SK-N-SH treated with all-trans-retinoic acid at 6 μM for 48 hours (cell line): ENCODE measurements at regions not wholly inside any gene's neighbourhood (a gene's known extent, or its start where the extent isn't known, plus 50 kb on each side); places are given as distances from the start of the nearest gene placed in this dataset.
"Not testable (repeated sequence)": the region's sequence is repeated elsewhere in the genome, so short reads cannot be mapped to it uniquely, and the experiment has no call there.

Source experiments
- ATAC-seq: fragments of 200-7000 bp; cut with Tn5 transposase; 3 replicates; pipeline ENCODE4 v1.9.1; 2020; ENCODE audit warnings: mild to moderate bottlenecking, moderate library complexity
- ARNTL ChIP-seq: fragments of 450-650 bp; formaldehyde crosslinking; IDR thresholded peaks from 2 replicates; pipeline ENCODE4 v1.5.0; 2020; ENCODE audit warnings: low read depth, mild to moderate bottlenecking, moderate library complexity, borderline replicate concordance
- BACH2 ChIP-seq: fragments of 250-450 bp; sonication (Bioruptor Pico); IDR thresholded peaks from 2 replicates; pipeline ENCODE4 v1.9.0; 2021; ENCODE audit warnings: mild to moderate bottlenecking, borderline replicate concordance
- CSDC2 ChIP-seq: fragments of 250-450 bp; sonication (Bioruptor Pico); IDR thresholded peaks from 2 replicates; pipeline ENCODE4 v1.5.0; 2020; ENCODE audit warnings: mild to moderate bottlenecking, moderate library complexity
- ESRRG ChIP-seq: fragments of 250-450 bp; sonication (Bioruptor Pico); IDR thresholded peaks from 2 replicates; pipeline ENCODE4 v1.6.1; 2021; ENCODE audit warnings: mild to moderate bottlenecking
- GLIS3 ChIP-seq: fragments of 250-450 bp; sonication (Bioruptor Pico); IDR thresholded peaks from 2 replicates; pipeline ENCODE4 v1.5.0; 2020; ENCODE audit warnings: mild to moderate bottlenecking, moderate library complexity
- ISL1 ChIP-seq: fragments of 250-450 bp; sonication (Bioruptor Pico); IDR thresholded peaks from 2 replicates; pipeline ENCODE4 v2.1.2; 2022; ENCODE audit warnings: mild to moderate bottlenecking, moderate library complexity
- OSR1 ChIP-seq: fragments of 250-450 bp; sonication (Bioruptor Pico); IDR thresholded peaks from 2 replicates; pipeline ENCODE4 v1.8.0; 2022; ENCODE audit warnings: moderate library complexity, mild to moderate bottlenecking, inconsistent platforms
- PPARA ChIP-seq: fragments of 250-450 bp; sonication (Bioruptor Pico); IDR thresholded peaks from 2 replicates; pipeline ENCODE4 v1.5.0; 2020; ENCODE audit warnings: mild to moderate bottlenecking, borderline replicate concordance
- RARB ChIP-seq: fragments of 250-450 bp; sonication (Bioruptor Pico); IDR thresholded peaks from 2 replicates; pipeline ENCODE4 v1.8.0; 2021; ENCODE audit warnings: mild to moderate bottlenecking, moderate library complexity
- SNAI2 ChIP-seq: fragments of 250-450 bp; sonication (Bioruptor Pico); IDR thresholded peaks from 2 replicates; pipeline ENCODE4 v1.5.0; 2020; ENCODE audit warnings: mild to moderate bottlenecking, moderate library complexity
- TCF4 ChIP-seq: fragments of 250-450 bp; sonication (Bioruptor Pico); IDR thresholded peaks from 2 replicates; pipeline ENCODE4 v1.8.0; 2021; ENCODE audit warnings: mild to moderate bottlenecking, moderate library complexity, borderline replicate concordance
- TOX ChIP-seq: fragments of 250-450 bp; sonication (Bioruptor Pico); IDR thresholded peaks from 2 replicates; pipeline ENCODE4 v1.8.0; 2021; ENCODE audit warnings: mild to moderate bottlenecking, moderate library complexity, borderline replicate concordance
- ZC3H10 ChIP-seq: fragments of 250-450 bp; sonication (Bioruptor Pico); IDR thresholded peaks from 2 replicates; pipeline ENCODE4 v1.5.1; 2021; ENCODE audit warnings: mild to moderate bottlenecking, moderate library complexity
- ZFP3 ChIP-seq: fragments of 250-450 bp; sonication (Bioruptor Pico); IDR thresholded peaks from 2 replicates; pipeline ENCODE4 v1.5.0; 2020; ENCODE audit warnings: mild to moderate bottlenecking, moderate library complexity
- ZNF565 ChIP-seq: fragments of 450-650 bp; formaldehyde crosslinking; conservative IDR thresholded peaks from 2 replicates; pipeline ENCODE4 v1.5.0; 2020; ENCODE audit warnings: low read depth, mild to moderate bottlenecking, moderate library complexity
- ZNF70 ChIP-seq: fragments of 450-650 bp; formaldehyde crosslinking; IDR thresholded peaks from 2 replicates; pipeline ENCODE4 v1.5.0; 2020; ENCODE audit warnings: mild to moderate bottlenecking, moderate library complexity
- ZNF8 ChIP-seq: fragments of 450-650 bp; formaldehyde crosslinking; IDR thresholded peaks from 2 replicates; pipeline ENCODE4 v1.5.0; 2020; ENCODE audit warnings: mild to moderate bottlenecking, moderate library complexity
- TF ChIP-seq, protein P1 (sequence below): fragments of 250-450 bp; sonication (Bioruptor Pico); IDR thresholded peaks from 2 replicates; pipeline ENCODE4 v1.8.0; 2020; ENCODE audit warnings: mild to moderate bottlenecking, moderate library complexity, borderline replicate concordance
- TF ChIP-seq, protein P2 (sequence below): fragments of 250-450 bp; sonication (Bioruptor Pico); IDR thresholded peaks from 2 replicates; pipeline ENCODE4 v1.8.0; 2021; ENCODE audit warnings: low read depth, mild to moderate bottlenecking, moderate library complexity, borderline replicate concordance
- TF ChIP-seq, protein P3 (sequence below): fragments of 250-450 bp; sonication (Bioruptor Pico); IDR thresholded peaks from 2 replicates; pipeline ENCODE4 v1.5.0; 2020; ENCODE audit warnings: mild to moderate bottlenecking, moderate library complexity
- TF ChIP-seq, protein P4 (sequence below): fragments of 250-450 bp; sonication (Bioruptor Pico); IDR thresholded peaks from 2 replicates; pipeline ENCODE4 v1.5.1; 2021; ENCODE audit warnings: mild to moderate bottlenecking, moderate library complexity
- TF ChIP-seq, protein P5 (sequence below): fragments of 250-450 bp; sonication (Bioruptor Pico); IDR thresholded peaks from 2 replicates; pipeline ENCODE4 v1.5.1; 2020; ENCODE audit warnings: low read depth, mild to moderate bottlenecking, moderate library complexity

DNA sequence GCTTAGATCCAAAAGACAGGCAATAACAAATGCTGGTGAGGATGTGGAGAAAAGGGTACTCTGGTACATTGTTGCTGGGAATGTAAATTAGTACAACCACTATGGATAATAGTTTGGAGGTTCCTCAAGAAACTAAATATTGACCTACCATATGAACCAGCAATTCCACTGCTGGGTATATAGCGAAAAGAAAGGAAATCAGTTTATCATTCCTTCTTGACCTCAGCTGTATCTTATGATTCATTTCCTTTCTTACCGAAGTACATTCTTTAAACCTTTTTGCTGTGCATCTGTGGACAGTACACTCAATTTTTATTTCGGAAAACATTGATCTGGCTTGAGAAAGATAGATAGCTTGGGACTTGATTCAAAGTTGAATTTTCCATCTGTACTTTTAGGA lies 183.2 kb upstream of the LRFN5 start:
- no peak for TF ChIP-seq ZNF565
- no peak for TF ChIP-seq PPARA (CRISPR knock-in tag)
- TF ChIP-seq RARB (CRISPR knock-in tag): no peak
- TF ChIP-seq ZFP3 (CRISPR knock-in tag): no peak
- TF ChIP-seq, protein P1, sequence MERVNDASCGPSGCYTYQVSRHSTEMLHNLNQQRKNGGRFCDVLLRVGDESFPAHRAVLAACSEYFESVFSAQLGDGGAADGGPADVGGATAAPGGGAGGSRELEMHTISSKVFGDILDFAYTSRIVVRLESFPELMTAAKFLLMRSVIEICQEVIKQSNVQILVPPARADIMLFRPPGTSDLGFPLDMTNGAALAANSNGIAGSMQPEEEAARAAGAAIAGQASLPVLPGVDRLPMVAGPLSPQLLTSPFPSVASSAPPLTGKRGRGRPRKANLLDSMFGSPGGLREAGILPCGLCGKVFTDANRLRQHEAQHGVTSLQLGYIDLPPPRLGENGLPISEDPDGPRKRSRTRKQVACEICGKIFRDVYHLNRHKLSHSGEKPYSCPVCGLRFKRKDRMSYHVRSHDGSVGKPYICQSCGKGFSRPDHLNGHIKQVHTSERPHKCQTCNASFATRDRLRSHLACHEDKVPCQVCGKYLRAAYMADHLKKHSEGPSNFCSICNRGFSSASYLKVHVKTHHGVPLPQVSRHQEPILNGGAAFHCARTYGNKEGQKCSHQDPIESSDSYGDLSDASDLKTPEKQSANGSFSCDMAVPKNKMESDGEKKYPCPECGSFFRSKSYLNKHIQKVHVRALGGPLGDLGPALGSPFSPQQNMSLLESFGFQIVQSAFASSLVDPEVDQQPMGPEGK (CRISPR knock-in tag): no peak
- TF ChIP-seq, protein P2, sequence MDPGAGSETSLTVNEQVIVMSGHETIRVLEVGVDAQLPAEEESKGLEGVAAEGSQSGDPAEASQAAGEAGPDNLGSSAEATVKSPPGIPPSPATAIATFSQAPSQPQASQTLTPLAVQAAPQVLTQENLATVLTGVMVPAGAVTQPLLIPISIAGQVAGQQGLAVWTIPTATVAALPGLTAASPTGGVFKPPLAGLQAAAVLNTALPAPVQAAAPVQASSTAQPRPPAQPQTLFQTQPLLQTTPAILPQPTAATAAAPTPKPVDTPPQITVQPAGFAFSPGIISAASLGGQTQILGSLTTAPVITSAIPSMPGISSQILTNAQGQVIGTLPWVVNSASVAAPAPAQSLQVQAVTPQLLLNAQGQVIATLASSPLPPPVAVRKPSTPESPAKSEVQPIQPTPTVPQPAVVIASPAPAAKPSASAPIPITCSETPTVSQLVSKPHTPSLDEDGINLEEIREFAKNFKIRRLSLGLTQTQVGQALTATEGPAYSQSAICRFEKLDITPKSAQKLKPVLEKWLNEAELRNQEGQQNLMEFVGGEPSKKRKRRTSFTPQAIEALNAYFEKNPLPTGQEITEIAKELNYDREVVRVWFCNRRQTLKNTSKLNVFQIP (CRISPR knock-in tag): no peak
- TF ChIP-seq ISL1 (CRISPR knock-in tag): no peak
- no peak for TF ChIP-seq ESRRG
- TF ChIP-seq, protein P3, sequence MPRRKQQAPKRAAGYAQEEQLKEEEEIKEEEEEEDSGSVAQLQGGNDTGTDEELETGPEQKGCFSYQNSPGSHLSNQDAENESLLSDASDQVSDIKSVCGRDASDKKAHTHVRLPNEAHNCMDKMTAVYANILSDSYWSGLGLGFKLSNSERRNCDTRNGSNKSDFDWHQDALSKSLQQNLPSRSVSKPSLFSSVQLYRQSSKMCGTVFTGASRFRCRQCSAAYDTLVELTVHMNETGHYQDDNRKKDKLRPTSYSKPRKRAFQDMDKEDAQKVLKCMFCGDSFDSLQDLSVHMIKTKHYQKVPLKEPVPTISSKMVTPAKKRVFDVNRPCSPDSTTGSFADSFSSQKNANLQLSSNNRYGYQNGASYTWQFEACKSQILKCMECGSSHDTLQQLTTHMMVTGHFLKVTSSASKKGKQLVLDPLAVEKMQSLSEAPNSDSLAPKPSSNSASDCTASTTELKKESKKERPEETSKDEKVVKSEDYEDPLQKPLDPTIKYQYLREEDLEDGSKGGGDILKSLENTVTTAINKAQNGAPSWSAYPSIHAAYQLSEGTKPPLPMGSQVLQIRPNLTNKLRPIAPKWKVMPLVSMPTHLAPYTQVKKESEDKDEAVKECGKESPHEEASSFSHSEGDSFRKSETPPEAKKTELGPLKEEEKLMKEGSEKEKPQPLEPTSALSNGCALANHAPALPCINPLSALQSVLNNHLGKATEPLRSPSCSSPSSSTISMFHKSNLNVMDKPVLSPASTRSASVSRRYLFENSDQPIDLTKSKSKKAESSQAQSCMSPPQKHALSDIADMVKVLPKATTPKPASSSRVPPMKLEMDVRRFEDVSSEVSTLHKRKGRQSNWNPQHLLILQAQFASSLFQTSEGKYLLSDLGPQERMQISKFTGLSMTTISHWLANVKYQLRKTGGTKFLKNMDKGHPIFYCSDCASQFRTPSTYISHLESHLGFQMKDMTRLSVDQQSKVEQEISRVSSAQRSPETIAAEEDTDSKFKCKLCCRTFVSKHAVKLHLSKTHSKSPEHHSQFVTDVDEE (CRISPR knock-in tag): no peak
- no peak for TF ChIP-seq ARNTL (CRISPR knock-in tag)
- TF ChIP-seq, protein P4, sequence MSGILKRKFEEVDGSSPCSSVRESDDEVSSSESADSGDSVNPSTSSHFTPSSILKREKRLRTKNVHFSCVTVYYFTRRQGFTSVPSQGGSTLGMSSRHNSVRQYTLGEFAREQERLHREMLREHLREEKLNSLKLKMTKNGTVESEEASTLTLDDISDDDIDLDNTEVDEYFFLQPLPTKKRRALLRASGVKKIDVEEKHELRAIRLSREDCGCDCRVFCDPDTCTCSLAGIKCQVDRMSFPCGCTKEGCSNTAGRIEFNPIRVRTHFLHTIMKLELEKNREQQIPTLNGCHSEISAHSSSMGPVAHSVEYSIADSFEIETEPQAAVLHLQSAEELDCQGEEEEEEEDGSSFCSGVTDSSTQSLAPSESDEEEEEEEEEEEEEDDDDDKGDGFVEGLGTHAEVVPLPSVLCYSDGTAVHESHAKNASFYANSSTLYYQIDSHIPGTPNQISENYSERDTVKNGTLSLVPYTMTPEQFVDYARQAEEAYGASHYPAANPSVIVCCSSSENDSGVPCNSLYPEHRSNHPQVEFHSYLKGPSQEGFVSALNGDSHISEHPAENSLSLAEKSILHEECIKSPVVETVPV (CRISPR knock-in tag): no peak
- TF ChIP-seq TCF4 (CRISPR knock-in tag): no peak
- TF ChIP-seq, protein P5, sequence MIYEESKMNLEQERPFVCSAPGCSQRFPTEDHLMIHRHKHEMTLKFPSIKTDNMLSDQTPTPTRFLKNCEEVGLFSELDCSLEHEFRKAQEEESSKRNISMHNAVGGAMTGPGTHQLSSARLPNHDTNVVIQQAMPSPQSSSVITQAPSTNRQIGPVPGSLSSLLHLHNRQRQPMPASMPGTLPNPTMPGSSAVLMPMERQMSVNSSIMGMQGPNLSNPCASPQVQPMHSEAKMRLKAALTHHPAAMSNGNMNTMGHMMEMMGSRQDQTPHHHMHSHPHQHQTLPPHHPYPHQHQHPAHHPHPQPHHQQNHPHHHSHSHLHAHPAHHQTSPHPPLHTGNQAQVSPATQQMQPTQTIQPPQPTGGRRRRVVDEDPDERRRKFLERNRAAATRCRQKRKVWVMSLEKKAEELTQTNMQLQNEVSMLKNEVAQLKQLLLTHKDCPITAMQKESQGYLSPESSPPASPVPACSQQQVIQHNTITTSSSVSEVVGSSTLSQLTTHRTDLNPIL (CRISPR knock-in tag): no peak
- no peak for TF ChIP-seq CSDC2 (CRISPR knock-in tag)
- no peak for TF ChIP-seq GLIS3 (CRISPR knock-in tag)
- no peak for TF ChIP-seq ZNF70
- no peak for TF ChIP-seq ZC3H10
- TF ChIP-seq ZNF8 (CRISPR knock-in tag): no peak
- no peak for TF ChIP-seq TOX (CRISPR knock-in tag)
- no peak for TF ChIP-seq BACH2 (CRISPR knock-in tag)
- ATAC-seq: no peak

DNA sequence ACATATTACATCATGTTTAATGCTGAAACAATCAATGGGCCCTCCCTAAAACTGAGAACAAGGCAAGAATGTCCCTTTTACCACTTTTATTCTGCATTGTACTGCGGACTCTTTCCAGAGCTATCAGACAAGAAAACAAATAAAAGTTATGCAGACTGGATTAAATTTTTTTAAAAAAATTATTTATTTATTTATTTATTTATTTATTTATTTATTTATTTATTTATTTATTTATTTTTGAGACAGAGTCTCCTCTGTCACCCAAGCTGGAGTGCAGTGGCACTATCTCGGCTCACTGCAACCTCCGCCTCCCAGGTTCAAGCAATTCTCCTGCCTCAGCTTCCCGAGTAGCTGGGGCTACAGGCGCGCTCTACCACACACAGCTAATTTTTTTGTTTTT lies 185.4 kb upstream of the LRFN5 start:
- ATAC-seq: not testable (repeated sequence)

DNA sequence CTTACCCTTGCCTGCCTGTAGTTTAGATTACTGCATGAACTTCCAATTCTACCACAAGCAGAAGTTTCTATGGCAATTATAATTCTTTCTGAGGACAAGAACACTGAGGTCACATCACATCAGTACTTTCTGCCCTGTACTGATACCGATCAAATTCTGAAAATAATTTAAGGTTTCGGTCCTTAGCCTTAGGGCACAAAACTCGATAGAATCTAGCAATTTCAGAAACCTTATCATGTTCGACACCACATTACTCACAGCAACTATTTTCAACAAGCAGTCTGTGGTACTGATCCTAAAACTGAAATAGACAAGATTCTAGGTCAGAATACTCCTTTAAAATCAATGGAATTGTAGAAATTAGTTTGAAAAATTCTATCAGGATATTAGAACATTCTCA lies 187.0 kb upstream of the LRFN5 start:
- no peak for TF ChIP-seq OSR1 (CRISPR knock-in tag)
- no peak for TF ChIP-seq ARNTL (CRISPR knock-in tag)
- no peak for TF ChIP-seq RARB (CRISPR knock-in tag)
- no peak for TF ChIP-seq SNAI2 (CRISPR knock-in tag)
- no peak for TF ChIP-seq GLIS3 (CRISPR knock-in tag)
- TF ChIP-seq TOX (CRISPR knock-in tag): no peak
- TF ChIP-seq, protein P3 (CRISPR knock-in tag): no peak
- TF ChIP-seq ZNF70: no peak
- no peak for TF ChIP-seq BACH2 (CRISPR knock-in tag)
- TF ChIP-seq CSDC2 (CRISPR knock-in tag): no peak
- ATAC-seq: no peak
